HG03575 (cell line): ENCODE measurements at regions not wholly inside any gene's neighbourhood (a gene's known extent, or its start where the extent isn't known, plus 50 kb on each side); places are given as distances from the start of the nearest gene placed in this dataset.

Experiments
- ATAC-seq: cut with Tn5 transposase; IDR thresholded peaks from one replicate; pipeline ENCODE4 v1.9.1; 2021; ENCODE audit not compliant: unreplicated experiment, insufficient number of reproducible peaks, low FRiP score; ENCODE audit errors: extremely low read depth

DNA sequence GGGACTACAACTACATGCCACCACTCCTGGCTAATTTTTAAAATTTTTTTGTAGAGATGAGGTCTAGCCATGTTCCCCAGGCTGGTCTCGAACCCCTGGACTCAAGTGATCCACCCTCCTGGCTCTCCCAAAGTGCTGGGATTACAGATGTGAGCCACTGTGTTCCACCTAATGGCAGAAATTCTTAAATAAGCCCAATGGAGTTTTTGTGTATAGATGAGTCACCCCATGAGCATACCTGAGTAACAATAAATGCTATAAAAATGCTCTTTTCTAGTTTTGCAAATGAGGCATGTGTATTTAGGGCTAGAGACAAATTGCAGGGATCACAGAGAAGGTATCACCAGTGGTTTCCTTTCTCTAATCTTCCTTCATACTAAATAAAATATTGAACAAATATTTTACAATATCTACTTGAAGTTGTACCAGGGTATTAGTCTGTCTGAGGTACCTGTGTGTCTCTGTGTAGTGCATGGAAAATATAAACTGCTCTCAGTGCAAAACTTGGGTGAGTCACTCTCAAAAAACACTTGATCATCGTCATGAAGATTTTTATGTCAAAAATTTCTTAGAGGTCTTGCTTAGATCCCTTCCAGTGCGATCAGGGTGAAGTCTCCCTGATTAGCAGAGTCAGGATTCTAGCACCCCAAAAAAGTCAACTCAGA lies 337.1 kb upstream of the MMADHC start:
- ATAC-seq = no peak

DNA sequence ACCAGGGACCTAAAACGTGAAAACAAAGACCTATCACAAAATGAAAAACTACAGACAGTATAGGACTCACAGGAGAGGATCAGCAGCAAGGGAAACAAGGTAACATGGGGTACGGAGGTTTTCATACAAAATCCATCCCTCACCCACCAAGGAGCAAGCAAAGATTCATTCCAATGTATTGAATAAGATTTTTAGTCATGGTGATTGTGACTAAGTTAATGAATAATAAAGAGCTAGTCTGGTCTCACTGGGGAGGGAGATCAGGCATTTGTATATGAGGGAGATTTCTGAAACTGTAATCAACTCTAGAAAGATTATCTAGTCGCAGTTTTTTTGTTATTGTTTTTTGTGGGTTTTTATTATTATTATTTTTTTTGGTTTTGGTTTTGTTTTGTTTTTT lies 336.5 kb upstream of the MMADHC start:
- ATAC-seq = no peak

DNA sequence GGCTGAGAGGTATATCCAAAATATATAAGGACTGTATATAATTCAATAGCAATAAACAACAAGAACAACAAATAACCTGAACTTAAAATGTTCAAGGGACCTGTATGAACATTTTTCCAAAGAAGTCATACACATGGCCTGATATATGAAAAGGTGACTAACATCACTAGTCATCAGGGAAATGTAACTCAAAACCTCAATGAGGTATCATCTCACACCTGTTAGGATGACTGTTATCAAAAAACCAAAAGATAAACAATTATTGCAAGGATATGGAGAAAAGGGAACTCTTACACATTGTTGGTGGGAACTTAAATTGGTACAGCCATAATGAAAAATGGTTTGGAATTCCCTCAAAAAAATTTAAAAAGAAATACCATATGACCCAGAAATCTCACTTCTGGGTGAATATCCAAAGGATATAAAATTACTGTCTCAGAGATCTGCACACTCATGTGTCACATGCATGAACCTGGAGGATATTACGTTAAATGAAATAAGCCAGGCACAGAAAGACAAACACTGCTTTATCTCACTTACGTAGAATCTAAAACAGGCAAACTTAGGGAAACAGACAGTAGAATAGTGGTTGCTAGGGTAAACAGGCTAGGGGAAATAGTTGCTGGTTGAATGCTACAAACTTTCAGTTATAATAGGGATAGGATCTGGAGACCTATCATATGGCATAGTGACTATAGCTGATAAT lies 334.5 kb upstream of the MMADHC start:
- no peak for ATAC-seq

DNA sequence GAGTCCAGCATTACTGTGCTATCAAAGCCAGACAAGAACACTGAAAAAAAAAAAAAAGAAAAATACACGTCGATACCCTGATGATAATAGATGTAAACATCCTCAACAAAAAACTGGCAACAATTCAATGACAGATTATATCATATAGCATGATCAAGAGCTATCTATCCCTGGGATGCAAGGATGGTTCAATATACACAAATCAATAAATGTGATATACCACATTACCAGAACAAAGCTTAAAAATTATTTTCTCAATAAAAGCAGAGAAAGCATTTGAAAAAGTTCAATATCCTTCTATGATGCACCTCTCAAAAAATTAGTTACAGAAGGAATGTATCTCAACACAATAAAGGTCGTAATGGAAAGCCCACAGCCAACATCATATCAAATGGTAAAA lies 332.8 kb upstream of the MMADHC start:
- ATAC-seq = no peak

DNA sequence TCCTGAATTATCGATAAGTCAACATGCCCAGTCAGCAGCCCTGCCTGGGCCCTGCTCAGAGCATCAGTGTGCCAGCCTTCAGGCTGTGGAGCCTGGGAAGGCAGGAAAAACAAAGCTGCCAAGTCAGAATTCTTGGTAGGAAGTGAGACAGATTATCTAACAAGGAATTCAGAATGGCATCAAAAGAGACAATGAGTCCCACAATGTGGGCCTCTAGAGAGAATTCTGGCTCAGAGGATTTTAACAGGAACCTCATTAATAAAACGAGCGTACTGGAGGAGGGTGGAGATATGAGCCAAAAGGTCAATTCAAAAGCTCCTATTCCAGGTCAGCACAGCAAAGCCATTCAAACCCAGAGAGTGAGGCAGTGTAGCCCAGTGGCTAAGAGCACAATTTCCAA lies 327.6 kb upstream of the MMADHC start:
- ATAC-seq = no peak

DNA sequence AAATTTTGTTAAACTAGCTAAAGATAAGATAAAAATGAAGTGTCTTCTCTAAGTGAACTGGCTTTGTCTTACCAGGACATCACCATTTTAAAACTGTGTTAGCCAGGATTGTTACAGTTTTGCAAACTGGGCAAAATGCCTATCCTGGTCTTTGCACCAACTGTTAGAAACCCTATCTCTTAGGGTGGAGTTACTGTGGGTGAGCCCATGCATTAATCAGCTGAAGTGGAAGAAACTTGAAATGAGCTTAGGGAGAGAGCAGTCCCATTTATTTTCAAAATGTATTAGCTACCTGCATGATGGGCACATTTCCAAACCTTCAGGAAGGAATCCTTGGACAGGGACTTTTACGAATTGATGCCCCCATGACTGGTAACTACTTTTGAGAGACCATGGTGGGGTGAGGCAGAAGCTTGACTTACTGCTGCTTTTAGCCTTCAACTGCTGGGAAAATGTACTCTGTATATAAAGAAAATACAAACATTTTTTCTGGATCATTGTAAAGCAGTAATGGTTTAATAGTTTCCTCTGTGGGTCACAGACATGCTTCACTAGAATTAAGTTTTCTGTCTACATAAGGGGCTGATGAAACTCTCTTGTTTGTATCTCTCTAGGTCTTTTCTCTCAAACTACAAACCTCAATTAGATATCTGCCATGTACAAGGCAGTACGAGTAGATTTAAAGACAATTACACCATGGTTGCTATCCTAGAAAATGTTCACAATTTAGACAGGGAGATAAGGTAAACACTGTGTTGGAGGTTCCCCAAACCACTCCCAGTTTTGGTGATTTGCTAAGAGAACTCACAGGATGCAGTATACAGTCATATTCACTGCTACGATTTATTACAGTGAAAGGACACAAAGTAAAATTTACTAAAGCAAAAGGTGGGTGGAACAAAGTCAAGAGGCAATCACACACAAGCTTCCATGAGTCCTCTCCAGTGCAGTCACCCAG lies 321.4 kb upstream of the MMADHC start:
- no peak for ATAC-seq

DNA sequence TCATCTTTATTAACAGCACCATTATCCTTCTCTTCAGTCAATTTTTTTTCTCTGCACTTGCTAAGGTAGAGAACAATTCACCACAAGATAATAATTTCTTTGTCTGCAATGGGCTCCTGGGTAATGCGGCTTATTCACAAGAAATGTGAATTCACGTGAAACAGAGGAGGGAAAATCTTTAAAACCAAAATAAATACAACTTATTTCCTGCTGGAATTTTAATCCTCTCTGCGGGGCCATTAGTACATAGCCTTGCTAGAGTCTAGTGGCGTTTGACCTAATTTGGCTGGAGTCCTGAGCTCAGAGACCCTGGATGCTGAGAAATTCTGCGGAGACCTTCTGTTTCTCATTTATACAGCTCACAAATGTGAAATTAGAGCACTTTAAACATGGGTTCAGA lies 319.3 kb upstream of the MMADHC start:
- ATAC-seq = no peak

DNA sequence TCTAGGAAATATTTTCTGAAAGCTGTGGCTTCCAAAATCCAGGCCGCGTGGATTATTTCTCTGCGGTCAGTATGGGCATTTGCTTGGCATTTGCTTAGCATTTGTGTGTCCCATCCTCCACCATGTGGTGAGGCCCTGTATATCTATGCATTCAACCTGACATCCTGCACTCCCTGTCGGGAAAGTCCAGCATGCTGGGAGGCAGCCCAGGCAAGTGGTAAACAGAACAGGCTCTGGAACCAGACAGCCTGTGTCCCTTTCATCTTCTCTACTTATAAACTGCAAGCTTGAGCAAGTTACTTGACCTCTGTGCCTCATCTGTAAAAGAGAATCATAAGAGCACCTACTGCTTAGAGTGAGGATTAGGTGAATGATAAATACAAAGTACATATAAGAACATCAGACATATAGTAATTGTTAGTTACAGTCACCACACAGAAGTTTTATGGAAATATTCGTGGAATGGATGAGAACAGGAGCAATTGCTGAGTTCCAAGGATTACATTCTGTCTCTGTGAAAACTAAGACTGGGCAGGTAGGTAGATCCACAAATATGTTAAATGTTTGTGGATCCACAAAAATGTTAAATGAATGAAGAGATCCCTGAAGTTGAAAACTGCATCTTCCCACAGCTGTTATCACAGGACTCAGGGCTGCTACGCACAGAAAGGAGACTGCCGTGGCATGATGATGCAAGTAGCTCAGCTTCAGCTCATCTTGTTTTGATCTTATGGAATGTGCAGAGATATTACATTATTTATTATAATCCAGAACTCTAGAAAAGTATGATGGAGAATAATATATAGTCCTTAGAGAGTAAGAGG lies 317.0 kb upstream of the MMADHC start:
- no peak for ATAC-seq

DNA sequence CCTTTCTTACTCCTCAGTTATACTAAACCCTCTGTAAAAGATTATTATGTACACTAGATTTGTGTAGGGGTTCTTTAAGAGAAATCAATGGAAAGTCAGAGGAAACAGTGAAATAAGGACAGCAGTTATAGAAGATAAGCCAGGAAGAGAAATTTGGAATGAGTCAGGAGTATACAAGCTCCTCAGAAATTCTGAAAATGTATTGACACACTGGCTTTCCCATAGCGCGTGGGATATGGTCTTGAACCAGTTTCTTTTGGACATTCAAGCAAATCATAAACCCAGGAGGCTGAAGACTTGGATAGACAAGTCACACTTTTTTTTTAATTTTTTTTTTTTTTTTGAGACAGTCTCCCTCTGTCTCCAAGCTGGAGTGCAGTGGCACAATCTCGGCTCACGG lies 316.1 kb upstream of the MMADHC start:
- no peak for ATAC-seq

DNA sequence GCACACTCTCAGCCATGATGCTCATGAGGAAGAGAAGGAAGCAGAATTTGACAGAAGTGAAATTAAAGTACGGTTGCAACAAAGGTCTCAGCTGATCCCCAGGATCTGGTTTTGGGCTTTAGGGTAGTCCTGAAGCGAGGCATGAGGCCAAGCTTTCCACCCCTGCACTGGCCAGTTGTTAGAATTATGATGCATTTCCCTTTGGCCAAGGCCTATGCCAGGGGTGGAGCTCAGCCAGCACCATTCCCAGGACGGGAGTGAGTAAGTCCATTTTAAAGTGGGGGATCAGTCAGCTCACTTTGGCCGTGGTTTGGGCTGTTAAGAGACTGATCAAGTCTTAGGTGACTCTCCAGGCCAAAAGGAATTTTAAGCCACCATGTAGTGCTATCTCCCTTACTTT lies 314.5 kb upstream of the MMADHC start:
- ATAC-seq = no peak

DNA sequence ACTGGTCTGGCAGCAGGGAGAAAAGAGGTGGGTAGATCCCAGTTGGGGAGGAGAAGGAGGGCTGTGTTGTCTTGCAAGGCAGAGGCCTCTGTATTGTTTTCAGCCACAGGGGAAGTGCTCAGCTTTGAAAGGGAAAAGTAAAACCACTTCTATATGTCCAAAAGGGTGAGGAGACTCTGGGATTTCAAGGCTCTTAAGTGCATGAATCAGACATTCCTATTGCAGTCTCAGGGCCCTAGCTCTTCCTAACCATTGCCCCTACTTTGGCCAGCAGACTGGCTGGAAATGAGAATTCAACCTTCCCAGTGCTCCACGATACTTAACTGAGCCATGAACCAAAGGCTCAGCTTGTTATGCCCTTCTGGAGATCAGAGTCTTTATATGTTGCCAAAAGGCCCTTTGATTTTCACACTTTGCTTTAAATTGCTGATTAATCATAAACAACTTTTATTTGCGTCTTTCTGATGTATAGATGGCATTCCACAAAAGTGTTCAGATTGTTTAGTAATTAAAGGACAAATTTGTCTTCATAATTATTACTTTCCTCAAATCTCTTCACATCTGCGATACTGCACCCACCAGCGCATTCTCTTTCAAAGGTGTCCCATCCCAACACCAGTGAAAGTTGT lies 313.8 kb upstream of the MMADHC start:
- ATAC-seq = no peak

DNA sequence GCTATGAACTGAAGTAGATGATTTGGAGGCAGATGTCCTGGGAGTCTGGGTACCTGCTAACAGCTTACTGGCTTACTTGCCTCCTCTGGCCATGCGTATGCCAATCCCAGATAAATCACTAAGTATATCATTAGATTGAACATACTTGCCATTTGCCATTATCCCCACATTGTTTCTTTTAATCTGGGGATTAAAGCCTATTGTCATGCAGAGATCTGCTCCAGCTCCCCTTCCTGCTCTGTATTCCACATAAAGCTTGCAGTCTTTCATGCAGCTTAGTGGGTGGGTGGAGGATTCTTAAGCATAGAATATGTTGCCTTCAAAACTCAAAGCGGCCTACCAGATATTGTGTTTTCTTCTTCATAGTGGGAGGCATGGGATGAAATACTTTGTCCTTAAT lies 311.8 kb upstream of the MMADHC start:
- no peak for ATAC-seq

DNA sequence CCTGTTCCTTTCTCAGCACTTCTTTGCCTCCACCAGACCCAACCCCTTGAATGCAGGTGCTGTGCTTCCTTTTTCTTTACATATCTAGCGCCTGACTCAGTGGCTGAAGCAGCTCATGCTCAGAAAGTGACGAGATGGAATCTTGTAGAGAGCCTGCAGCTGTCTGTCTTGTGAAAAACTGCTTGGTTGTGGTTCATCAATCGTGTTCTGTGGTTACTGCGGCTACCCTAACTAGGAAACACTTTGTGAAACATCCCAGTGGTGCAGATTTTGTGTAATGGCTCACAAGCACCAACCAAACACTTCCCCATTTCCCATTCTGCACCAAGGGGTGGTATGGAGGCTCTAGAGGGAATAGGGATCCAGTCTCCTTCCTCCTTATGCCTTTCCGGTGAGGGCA lies 307.2 kb upstream of the MMADHC start:
- ATAC-seq = no peak

DNA sequence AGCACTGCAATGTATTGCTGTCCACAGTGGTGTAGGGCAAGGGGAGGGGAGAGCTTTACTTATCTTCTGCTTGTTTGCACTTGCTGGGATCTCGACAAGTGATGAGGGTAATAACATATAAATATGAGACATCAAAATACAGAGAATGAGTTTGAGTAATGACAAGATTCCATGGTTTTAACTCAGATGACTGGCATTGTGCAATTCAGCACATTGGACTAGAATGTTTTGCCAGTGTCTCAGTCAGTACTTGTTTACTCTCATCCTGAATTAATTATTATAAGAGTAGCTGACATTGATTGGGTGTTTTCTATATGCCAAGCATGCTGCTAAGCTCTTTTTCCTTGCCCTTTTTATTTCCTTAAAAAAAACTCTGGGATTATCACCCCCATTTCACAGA lies 306.7 kb upstream of the MMADHC start:
- ATAC-seq = no peak

DNA sequence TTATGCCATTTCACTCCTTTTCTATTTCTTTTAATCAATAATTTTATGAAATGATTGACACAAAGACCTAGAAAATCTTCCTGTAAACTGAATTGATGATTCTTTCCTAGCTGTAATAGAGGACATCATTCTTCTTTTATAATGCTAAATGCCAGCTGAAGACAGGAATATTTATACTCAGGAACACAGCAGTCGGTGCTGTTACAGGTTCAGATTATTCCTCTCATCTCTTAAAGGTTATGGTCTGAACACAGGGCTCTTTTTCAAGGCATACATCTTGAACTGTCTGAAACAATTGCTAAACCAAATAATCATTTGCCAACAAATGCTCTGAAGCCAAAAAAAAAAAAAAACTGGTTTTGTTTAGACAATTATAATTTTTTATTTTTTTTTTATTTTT lies 305.0 kb upstream of the MMADHC start:
- no peak for ATAC-seq

DNA sequence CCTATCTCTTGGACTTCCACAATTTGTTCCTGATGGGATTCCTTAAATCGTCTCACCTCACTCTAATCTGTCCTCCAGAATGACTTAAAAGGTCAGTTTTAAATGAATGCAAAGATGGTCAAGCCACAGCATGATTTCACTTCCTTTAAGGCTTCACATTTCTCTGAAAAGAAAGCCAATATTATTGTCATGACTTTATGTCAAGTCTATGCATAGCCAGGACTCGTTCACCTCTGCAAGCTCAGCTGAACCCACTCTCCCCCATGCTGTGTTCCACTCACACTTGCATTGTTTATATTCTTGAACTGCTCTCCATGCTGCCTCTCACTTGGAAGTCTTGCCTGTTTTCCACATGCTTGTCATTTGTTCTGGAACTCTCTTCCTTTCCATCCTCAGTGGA lies 298.4 kb upstream of the MMADHC start:
- no peak for ATAC-seq

DNA sequence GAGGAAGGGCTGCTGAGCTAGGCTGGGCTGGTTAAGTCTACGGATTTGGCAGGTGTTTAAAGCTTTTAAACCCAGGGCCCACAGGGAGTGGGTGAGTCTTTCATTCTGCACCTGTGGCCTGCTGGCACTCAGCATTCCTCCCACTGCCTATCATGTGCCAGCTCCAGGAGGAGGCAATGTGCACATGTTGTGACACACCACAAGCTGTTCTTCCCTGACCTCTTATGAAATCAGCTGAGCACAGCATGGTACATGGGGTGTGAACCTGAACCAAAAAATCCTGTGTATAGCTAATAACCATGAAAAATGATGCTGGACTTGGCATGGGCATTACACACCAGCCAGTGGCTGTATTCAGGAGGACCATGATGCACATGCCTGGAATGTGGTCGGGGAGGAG lies 297.9 kb upstream of the MMADHC start:
- ATAC-seq = no peak

DNA sequence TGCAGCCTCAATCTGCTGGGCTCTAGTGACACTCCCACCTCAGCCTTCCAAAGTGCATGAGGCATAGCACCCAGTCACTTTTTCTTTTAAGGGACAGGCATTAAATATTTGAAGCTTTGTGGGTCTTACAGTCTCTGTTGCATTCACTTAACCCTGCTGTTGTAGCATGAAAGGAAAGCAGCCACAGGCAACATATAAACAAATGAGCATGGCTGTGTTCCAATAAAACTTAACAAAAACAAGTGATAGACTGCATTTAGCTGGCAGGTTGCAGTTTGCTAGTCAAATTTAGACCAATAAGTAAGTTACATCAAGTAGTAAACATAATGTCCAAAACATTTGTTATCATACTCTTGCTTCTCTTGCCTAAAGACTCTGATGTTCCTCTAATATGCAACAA lies 297.3 kb upstream of the MMADHC start:
- no peak for ATAC-seq

DNA sequence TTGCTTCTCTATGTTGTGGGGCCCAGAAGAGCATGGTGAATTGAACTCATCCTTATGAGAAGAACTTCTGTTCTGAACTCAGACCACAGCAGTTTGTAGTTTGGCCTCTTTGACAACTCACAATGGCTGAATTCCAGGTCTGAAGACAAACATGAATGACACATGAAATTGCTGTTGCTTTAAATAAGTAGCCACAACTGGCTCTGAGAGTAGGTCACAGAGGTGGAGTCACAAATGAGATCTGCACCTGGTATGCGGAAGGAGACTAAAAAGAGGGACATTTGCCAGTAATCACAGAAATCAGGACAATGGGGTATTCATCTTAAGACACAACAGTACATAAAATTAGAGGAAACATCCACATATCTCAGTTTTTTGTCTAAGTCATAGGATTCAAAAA lies 290.3 kb upstream of the MMADHC start:
- no peak for ATAC-seq
